ENCODE measurements at regions not wholly inside any gene's neighbourhood (a gene's known extent, or its start where the extent isn't known, plus 50 kb on each side); places are given as distances from the start of the nearest gene placed in this dataset.

DNA sequence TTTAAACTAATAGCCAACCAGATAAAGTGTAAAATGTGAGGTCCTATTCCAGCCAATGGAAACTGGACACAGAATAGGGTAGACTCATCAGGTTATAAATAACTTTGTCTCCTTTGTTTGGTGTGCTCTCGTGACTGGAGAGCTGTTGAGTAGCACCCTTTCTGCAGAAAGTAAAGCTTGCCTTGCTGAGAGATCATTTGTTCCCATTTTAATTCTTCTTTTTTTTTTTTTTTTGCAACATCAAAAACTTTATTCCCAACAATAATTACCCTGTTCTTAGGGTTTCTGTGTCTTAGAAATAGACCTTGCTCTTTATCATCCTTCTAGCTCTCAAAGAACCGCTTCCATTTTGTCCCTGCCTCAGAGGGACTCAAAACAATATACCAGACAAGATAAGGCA, 220.4 kb downstream of the FAM76B start:
- Histone ChIP-seq H3K9me3 (no peaks in the 10 kb centered on the region), H3K4me3 (no peak overlapping the region), H3K36me3 (no peaks in the 10 kb centered on the region), H3K27ac (no peak overlapping the region), H3K4me1 (peaks cover 6% of the 10 kb centered on the region), H3K27me3 (no peaks in the 10 kb centered on the region)
- WGBS = 99% methylated on average over 2 of the region's 2 CpGs
- TF ChIP-seq EP300 (IDR thresholded peaks at IDR 0.05) (no peak), POLR2AphosphoS5 (IDR thresholded peaks at IDR 0.05) (no peak), POLR2A (IDR thresholded peaks at IDR 0.05) (no peak)
- TF ChIP-seq, protein P1, sequence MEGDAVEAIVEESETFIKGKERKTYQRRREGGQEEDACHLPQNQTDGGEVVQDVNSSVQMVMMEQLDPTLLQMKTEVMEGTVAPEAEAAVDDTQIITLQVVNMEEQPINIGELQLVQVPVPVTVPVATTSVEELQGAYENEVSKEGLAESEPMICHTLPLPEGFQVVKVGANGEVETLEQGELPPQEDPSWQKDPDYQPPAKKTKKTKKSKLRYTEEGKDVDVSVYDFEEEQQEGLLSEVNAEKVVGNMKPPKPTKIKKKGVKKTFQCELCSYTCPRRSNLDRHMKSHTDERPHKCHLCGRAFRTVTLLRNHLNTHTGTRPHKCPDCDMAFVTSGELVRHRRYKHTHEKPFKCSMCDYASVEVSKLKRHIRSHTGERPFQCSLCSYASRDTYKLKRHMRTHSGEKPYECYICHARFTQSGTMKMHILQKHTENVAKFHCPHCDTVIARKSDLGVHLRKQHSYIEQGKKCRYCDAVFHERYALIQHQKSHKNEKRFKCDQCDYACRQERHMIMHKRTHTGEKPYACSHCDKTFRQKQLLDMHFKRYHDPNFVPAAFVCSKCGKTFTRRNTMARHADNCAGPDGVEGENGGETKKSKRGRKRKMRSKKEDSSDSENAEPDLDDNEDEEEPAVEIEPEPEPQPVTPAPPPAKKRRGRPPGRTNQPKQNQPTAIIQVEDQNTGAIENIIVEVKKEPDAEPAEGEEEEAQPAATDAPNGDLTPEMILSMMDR (IDR thresholded peaks at IDR 0.05) = no peak
- no peak for DNase-seq (ENCODE audit: low spot score in 2 of 2)

DNA sequence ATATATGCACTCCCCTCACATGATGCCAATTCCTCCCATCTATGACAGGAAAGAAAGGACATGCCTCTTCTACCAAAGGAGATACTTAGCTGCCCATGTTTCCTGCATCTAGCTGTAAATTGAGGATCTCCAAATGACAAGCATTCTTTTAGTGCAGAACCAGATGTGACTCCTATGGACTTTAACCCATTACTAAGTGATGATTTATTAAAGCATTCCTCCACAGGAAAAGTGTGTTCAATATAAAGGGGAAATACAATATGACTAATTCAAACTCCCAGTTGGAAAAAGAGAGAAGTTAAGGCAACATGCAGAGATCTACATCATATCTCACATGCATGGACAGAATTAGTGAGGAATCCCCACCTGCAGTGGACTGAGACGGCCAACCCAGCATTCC, 221.3 kb downstream of the FAM76B start:
- no peak overlapping the region for H3K4me3 ChIP-seq
- H3K36me3 ChIP-seq = no peaks in the 10 kb centered on the region
- H3K4me1 ChIP-seq = peaks cover 6% of the 10 kb centered on the region
- no peak for DNase-seq (ENCODE audit: low spot score in 2 of 2)
- 94% methylated on average over 1 of the region's 1 CpG for WGBS
- H3K27me3 ChIP-seq = no peaks in the 10 kb centered on the region
- H3K27ac ChIP-seq = no peak overlapping the region
- TF ChIP-seq, protein P1 (IDR thresholded peaks at IDR 0.05) = no peak
- TF ChIP-seq POLR2AphosphoS5 (IDR thresholded peaks at IDR 0.05) (no peak), POLR2A (IDR thresholded peaks at IDR 0.05) (no peak), EP300 (IDR thresholded peaks at IDR 0.05) (no peak)
- H3K9me3 ChIP-seq = no peaks in the 10 kb centered on the region

DNA sequence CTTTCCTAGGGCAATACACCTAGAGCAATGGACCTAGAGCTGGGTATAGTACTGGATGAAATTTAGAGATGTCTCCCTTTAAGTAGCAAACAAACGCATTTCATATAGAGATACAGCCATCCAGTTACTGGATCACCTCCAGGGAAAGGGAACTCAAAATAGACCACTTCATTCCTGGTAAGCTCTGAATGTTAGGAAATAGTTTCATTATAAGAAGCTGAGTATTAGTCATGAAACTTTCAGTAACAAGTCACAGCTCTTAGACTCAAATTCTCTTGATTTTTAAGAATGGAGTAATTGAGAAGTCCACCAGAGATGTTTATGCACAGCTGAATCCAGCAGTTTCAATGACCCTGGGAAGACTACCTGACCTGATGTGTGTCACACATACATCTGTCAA, 221.9 kb downstream of the FAM76B start:
- no peak for DNase-seq (ENCODE audit: low spot score in 2 of 2)
- Histone ChIP-seq H3K4me3 (no peak overlapping the region), H3K36me3 (no peaks in the 10 kb centered on the region), H3K27me3 (no peaks in the 10 kb centered on the region), H3K27ac (no peak overlapping the region), H3K4me1 (peaks cover 6% of the 10 kb centered on the region), H3K9me3 (no peaks in the 10 kb centered on the region)
- TF ChIP-seq, protein P1 (IDR thresholded peaks at IDR 0.05) = no peak
- TF ChIP-seq EP300 (IDR thresholded peaks at IDR 0.05) = no peak
- TF ChIP-seq POLR2AphosphoS5 (IDR thresholded peaks at IDR 0.05) = no peak
- no peak for TF ChIP-seq POLR2A (IDR thresholded peaks at IDR 0.05)
- WGBS = 79% methylated on average over 1 of the region's 1 CpG

GRCh38 chr11:95566211-95566610, 223.4 kb downstream of the FAM76B start:
- no peak for DNase-seq (ENCODE audit: low spot score in 2 of 2)
- no peaks in the 10 kb centered on the region for H3K9me3 ChIP-seq
- H3K4me1 ChIP-seq = peaks cover 6% of the 10 kb centered on the region
- no peaks in the 10 kb centered on the region for H3K27me3 ChIP-seq
- TF ChIP-seq POLR2AphosphoS5 (IDR thresholded peaks at IDR 0.05) (no peak), POLR2A (IDR thresholded peaks at IDR 0.05) (no peak), EP300 (IDR thresholded peaks at IDR 0.05) (no peak)
- TF ChIP-seq, protein P1 (IDR thresholded peaks at IDR 0.05) = no peak
- no peak overlapping the region for H3K4me3 ChIP-seq
- 30% methylated on average over 1 of the region's 1 CpG for WGBS
- no peaks in the 10 kb centered on the region for H3K36me3 ChIP-seq
- no peak overlapping the region for H3K27ac ChIP-seq

DNA sequence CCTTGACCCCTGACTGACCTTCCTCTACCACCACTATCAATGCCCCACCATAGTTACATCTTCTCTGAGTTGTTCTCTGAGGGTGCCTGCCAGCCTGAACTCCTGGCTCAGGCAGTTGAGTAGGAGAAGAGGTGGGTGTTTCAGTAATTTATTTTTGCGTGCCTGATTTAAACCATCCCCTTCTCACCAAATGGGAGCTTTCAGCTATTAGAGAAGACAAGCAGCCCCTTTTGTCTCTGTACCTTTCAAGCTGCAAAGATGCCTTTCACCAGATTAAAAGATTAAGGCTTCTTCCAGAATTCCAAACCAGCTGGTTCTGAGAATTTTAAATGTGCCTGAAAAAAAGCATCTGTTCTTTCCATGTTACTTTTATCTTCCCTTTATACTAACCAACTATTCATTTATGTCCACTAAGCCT, 223.8 kb downstream of the FAM76B start:
- Histone ChIP-seq H3K4me3 (no peak overlapping the region), H3K27ac (no peak overlapping the region), H3K4me1 (peaks cover 6% of the 10 kb centered on the region), H3K27me3 (no peaks in the 10 kb centered on the region), H3K9me3 (no peaks in the 10 kb centered on the region), H3K36me3 (no peaks in the 10 kb centered on the region)
- TF ChIP-seq POLR2AphosphoS5 (IDR thresholded peaks at IDR 0.05) (no peak), POLR2A (IDR thresholded peaks at IDR 0.05) (no peak), EP300 (IDR thresholded peaks at IDR 0.05) (no peak)
- TF ChIP-seq, protein P1 (IDR thresholded peaks at IDR 0.05) = no peak
- 74% methylated on average over 1 of the region's 1 CpG for WGBS
- DNase-seq (ENCODE audit: low spot score in 2 of 2) = no peak
